ENCODE measurements at regions not wholly inside any gene's neighbourhood (a gene's known extent, or its start where the extent isn't known, plus 50 kb on each side); places are given as distances from the start of the nearest gene placed in this dataset.

GRCh38 chr14:94961386-94962165 lies 191.7 kb upstream of the GSC start:
- TF ChIP-seq, protein P1, sequence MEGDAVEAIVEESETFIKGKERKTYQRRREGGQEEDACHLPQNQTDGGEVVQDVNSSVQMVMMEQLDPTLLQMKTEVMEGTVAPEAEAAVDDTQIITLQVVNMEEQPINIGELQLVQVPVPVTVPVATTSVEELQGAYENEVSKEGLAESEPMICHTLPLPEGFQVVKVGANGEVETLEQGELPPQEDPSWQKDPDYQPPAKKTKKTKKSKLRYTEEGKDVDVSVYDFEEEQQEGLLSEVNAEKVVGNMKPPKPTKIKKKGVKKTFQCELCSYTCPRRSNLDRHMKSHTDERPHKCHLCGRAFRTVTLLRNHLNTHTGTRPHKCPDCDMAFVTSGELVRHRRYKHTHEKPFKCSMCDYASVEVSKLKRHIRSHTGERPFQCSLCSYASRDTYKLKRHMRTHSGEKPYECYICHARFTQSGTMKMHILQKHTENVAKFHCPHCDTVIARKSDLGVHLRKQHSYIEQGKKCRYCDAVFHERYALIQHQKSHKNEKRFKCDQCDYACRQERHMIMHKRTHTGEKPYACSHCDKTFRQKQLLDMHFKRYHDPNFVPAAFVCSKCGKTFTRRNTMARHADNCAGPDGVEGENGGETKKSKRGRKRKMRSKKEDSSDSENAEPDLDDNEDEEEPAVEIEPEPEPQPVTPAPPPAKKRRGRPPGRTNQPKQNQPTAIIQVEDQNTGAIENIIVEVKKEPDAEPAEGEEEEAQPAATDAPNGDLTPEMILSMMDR (IDR thresholded peaks at IDR 0.05; ENCODE audit: insufficient read depth, missing control alignments): no peak
- FAIRE-seq (no peak), DNase-seq (ENCODE audit: insufficient read length, low spot score) (no peak)

GRCh38 chr14:94960285-94961001 lies 190.5 kb upstream of the GSC start:
- TF ChIP-seq, protein P1 (IDR thresholded peaks at IDR 0.05; ENCODE audit: insufficient read depth, missing control alignments): no peak
- no peak for FAIRE-seq
- DNase-seq (ENCODE audit: insufficient read length, low spot score): no peak

DNA sequence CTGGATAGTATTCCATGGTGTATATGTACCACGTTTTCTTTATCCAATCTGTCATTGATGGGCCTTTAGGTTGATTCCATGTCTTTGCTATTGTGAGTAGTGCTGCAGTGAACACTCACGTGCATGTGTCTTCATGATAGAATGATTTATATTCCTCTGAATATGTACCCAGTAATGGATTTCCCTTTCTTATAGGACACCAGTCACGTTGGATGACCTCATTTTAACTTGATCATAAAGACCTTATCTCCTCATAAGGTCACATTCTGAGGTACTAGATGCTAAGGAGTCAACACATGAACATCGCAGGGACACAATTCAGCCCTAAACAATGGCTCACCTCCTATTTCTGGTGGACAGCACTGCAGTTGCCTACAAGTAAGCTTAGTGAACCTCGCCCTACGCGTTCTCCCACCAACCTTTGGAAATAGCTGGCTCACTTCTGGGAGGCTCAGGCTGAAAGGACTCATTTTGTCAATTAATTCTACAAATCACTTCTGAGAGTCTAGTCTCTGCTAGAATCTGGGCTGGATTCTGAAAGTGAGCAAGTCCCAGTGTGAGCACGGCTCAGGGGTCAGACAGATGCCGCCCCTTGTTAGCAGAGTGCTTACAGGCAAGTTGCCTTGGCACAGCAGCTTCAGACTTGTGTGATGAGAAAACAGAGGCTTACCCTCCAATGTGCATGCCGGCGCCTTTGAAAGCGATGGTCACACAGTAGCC lies 183.8 kb upstream of the GSC start:
- DNase-seq (ENCODE audit: insufficient read length, low spot score) (no peak), FAIRE-seq (no peak)
- TF ChIP-seq, protein P1 (IDR thresholded peaks at IDR 0.05; ENCODE audit: insufficient read depth, missing control alignments): no peak

DNA sequence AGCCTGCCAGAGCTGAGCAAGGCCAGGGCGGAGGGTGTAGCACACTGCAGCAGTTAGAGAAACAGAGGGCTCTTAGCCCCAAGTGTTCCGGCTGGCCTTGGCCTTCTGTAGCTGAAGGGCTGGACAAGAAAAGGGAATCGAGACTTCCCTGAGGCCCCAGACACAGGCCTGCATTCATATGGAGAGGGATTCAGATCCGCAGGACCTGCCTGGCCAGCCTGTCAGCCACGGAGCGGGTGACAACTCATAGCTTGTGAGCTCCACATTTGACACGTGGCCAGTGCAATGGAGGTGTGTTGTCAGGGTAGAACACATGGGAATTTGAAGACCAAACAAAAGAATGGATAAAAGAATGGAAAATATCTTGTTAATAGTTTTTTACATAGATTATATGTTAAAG lies 182.2 kb upstream of the GSC start:
- FAIRE-seq: no peak
- no peak for DNase-seq (ENCODE audit: insufficient read length, low spot score)
- TF ChIP-seq, protein P1 (IDR thresholded peaks at IDR 0.05; ENCODE audit: insufficient read depth, missing control alignments): no peak

- DNase-seq (ENCODE audit: insufficient read length, low spot score) (no peak), FAIRE-seq (no peak)
- TF ChIP-seq, protein P1 (IDR thresholded peaks at IDR 0.05; ENCODE audit: insufficient read depth, missing control alignments): no peak
Observed at GRCh38 chr14:94946244-94946643, 176.3 kb upstream of the GSC start.

GRCh38 chr14:94945615-94946014 lies 175.7 kb upstream of the GSC start:
- DNase-seq (ENCODE audit: insufficient read length, low spot score): no peak
- TF ChIP-seq, protein P1 (IDR thresholded peaks at IDR 0.05; ENCODE audit: insufficient read depth, missing control alignments): no peak
- FAIRE-seq: no peak

Data from D721Med (cell line).